Cardiac fibroblast (primary cell): ENCODE measurements at regions not wholly inside any gene's neighbourhood (a gene's known extent, or its start where the extent isn't known, plus 50 kb on each side); places are given as distances from the start of the nearest gene placed in this dataset.

Source experiments
- DNase-seq, 2 donors: peaks; one replicate each; pipeline versions ENCODE4 v3.0.0 to v3.0.0-alpha.2; 2010; ENCODE audit warnings: low read depth in 2 of 2
- H3K4me3 ChIP-seq, 2 donors: replicated peaks in 1 of 2; 1 replicate in 1 of 2; 2 replicates in 1 of 2; pipeline ENCODE4 v1.5.1; 2011; ENCODE audit warnings: low read depth in 2 of 2, low read length in 2 of 2, mild to moderate bottlenecking in 2 of 2, moderate library complexity in 1 of 2
- CTCF ChIP-seq: IDR thresholded peaks from one replicate; pipeline ENCODE4 v1.5.1; 2011; ENCODE audit warnings: low read depth, mild to moderate bottlenecking, low read length, inconsistent platforms

GRCh38 chr7:91628742-91629141 is 251.8 kb downstream of the MTERF1 start:
- no peak overlapping the region for H3K4me3 ChIP-seq
- DNase-seq, result peak; percentile 32 to 54
- TF ChIP-seq CTCF, result no peak

GRCh38 chr7:91630581-91631380 is 249.7 kb downstream of the MTERF1 start:
- DNase-seq, result no peak
- H3K4me3 ChIP-seq, result no peak overlapping the region
- no peak for TF ChIP-seq CTCF

GRCh38 chr7:91632234-91632940 is 248.1 kb downstream of the MTERF1 start:
- no peak overlapping the region for H3K4me3 ChIP-seq
- DNase-seq, result no peak
- TF ChIP-seq CTCF, result no peak

GRCh38 chr7:91633013-91633441 is 247.5 kb downstream of the MTERF1 start:
- no peak for TF ChIP-seq CTCF
- H3K4me3 ChIP-seq, result no peak overlapping the region
- DNase-seq, result no peak

GRCh38 chr7:91634485-91635177 is 245.9 kb downstream of the MTERF1 start:
- DNase-seq, result no peak
- TF ChIP-seq CTCF, result no peak
- no peak overlapping the region for H3K4me3 ChIP-seq

- TF ChIP-seq CTCF, result peak; percentile 67
- DNase-seq, result peak; percentile 48 to 64
- H3K4me3 ChIP-seq, result no peak overlapping the region
Observed at GRCh38 chr7:91636129-91636724, 244.3 kb downstream of the MTERF1 start.
